ENCODE measurements at regions not wholly inside any gene's neighbourhood (a gene's known extent, or its start where the extent isn't known, plus 50 kb on each side); places are given as distances from the start of the nearest gene placed in this dataset.

DNA sequence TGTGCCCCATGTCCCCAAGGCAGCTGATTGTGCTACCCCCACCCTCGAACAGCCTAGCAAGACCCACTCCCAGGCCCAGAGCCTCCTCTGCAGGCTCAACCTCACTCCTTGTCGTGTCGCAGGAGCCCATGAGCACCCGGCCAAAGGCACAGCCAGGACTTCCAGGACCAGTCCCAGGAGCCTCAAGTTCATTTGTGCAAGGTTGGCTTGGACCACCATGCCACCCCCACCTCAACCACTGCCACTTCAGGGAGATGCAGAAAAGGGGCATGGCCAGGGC lies 54.4 kb upstream of the KRTAP11-1 start:
- H3K4me3 Mint-ChIP-seq = no peak overlapping the region
- DNase-seq (no peak), ATAC-seq (ENCODE audit: low read depth in 2 of 2) (no peak)
- no peaks in the 10 kb centered on the region for H3K27me3 Mint-ChIP-seq
- no peak overlapping the region for H3K27ac Mint-ChIP-seq
- peaks cover 3 to 32% (median 10%) of the 10 kb centered on the region in 7 donors for H3K9me3 Mint-ChIP-seq
- H3K36me3 Mint-ChIP-seq = no peaks in the 10 kb centered on the region
- H3K4me1 Mint-ChIP-seq = no peaks in the 10 kb centered on the region

DNA sequence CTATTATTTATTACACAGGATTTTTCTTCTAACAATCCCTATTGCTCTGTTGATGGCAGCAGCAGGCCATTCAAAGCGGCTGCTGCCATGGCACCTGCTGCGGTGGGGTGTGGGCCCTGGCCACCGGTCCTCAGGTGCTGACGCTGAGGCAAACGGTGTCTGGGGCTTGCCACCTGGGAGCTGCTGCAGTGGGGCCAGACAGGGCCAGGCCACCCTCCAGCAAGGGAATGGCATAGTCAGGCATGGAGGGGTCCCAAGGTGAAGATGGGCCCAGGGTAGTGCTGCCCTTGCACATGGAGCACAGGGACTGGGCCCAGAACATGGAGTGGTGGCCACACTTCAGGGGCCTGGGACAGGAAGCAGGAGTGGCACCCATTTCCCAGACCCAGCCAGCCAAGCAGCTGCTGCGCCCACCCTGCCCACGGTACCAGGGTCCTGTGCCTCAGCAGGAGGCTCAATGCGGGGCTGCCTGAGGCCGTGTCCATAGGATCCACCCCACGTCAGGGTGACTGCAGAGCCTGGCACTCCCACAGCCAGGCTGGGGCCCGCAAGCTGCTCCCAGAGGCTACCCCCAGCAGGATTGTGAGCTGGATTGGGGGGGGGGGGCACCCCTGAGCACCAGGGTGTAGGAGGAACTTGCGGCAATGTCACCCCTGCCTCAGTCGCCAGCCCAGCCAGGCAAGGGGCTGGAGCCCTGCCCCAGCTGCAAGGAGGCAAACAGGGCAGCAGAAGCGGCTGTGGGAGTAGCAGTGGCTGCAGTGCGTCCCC lies 53.9 kb upstream of the KRTAP11-1 start:
- H3K4me3 Mint-ChIP-seq = no peak overlapping the region
- H3K9me3 Mint-ChIP-seq = peaks cover 3 to 32% (median 10%) of the 10 kb centered on the region in 7 donors
- DNase-seq (no peak), ATAC-seq (ENCODE audit: low read depth in 2 of 2) (no peak)
- no peak overlapping the region for H3K27ac Mint-ChIP-seq
- H3K4me1 Mint-ChIP-seq = no peaks in the 10 kb centered on the region
- H3K27me3 Mint-ChIP-seq = no peaks in the 10 kb centered on the region
- no peaks in the 10 kb centered on the region for H3K36me3 Mint-ChIP-seq

DNA sequence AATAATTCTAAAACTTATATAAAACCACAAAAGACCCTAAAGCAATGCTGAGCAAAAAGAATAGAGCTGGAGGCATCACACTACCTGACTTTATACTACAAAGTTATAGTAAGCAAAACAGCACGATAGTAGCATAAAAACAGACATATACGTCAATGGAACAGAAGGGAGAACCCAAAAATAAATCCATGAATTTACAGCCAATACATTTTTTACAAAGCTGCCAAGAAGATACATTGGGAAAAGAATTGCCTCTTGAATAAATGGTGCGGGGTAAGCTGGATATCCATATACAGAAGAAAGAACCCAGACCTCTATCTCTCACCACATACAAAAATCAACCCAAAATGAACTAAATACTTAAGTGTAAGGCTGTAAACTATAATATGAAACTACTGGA lies 51.3 kb upstream of the KRTAP11-1 start:
- no peak for ATAC-seq (ENCODE audit: low read depth in 2 of 2)
- H3K9me3 Mint-ChIP-seq = peaks cover 3 to 22% (median 5%) of the 10 kb centered on the region in 7 donors
- DNase-seq = no peak
- no peaks in the 10 kb centered on the region for H3K27me3 Mint-ChIP-seq
- no peaks in the 10 kb centered on the region for H3K36me3 Mint-ChIP-seq
- no peak overlapping the region for H3K27ac Mint-ChIP-seq
- H3K4me1 Mint-ChIP-seq = no peaks in the 10 kb centered on the region
- H3K4me3 Mint-ChIP-seq = no peak overlapping the region

Data from naive B cell (primary cell).